Stimulated activated CD8-positive, alpha-beta memory T cell treated with anti-CD3 and anti-CD28 coated beads, Interleukin-12 subunit alpha, Interleukin-12 subunit beta, amount 100 ng/mL, for 1 hour (primary cell): ENCODE measurements at regions not wholly inside any gene's neighbourhood (a gene's known extent, or its start where the extent isn't known, plus 50 kb on each side); places are given as distances from the start of the nearest gene placed in this dataset.

Source experiments
- DNase-seq: peaks from one replicate; pipeline ENCODE4 v3.0.0-alpha.2; 2020; ENCODE audit warnings: low read depth

DNA sequence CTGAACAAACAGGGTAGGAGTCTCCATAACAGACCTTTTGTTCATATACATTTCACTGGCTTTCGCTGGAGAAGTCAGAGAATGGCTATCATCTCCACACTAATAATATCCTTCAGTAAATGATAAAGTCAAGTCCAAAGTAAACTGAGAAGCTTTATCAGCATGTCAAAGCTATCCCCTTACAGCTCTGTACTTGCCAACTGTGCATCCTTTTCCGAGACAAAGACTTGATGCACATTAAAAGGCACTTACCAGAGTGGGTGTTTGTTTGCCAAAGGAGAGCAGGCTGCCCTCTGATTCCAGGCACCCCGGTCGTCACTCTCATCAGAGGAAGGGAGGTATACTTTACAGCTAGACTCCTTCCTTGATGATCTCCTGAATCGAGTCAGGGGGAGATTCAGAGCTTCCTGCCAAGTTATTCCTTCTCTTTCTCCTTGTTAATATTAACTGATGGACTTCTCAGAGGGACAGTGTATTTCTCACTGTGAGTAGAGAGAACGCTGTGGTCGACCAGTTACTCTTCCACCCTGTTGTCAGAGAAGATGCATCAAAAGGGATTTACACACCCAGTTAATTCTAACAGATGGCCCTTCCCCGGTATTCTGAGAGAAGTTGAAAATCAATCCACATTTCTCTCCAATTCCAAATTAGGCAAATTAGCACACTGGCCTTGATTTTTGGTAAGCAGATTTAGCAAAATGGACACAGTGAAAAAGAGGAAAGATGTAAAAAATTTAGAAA is 504.7 kb upstream of the NR2F2 start:
- no peak for DNase-seq

GRCh38 chr15:95826412-95827195 is 503.9 kb upstream of the NR2F2 start:
- DNase-seq, result no peak

GRCh38 chr15:95829062-95829461 is 501.4 kb upstream of the NR2F2 start:
- DNase-seq, result no peak

GRCh38 chr15:95830281-95830680 is 500.2 kb upstream of the NR2F2 start:
- no peak for DNase-seq

GRCh38 chr15:95832668-95833067 is 497.8 kb upstream of the NR2F2 start:
- DNase-seq, result no peak

GRCh38 chr15:95834028-95834804 is 496.3 kb upstream of the NR2F2 start:
- no peak for DNase-seq

DNA sequence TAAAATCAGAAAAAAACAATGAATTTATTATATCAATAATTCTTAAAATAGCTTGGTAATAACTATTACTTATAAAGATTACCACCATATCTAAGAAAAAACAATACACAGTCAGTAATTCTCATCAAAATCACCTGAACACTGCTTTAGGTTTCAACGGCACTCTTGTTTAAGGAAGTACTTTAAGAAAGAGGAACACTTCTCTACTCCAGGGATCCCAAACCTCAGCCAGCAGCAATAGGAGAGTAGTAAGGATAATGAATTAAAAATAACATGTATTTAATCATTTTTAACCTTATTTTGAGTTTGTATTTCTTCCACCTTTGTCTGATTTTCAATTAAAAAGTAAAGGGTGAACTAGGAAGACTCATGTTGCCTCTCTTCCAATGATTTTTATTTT is 494.0 kb upstream of the NR2F2 start:
- no peak for DNase-seq

GRCh38 chr15:95837341-95838004 is 493.0 kb upstream of the NR2F2 start:
- no peak for DNase-seq

GRCh38 chr15:95839367-95839782 is 491.1 kb upstream of the NR2F2 start:
- no peak for DNase-seq

GRCh38 chr15:95840004-95840403 is 490.5 kb upstream of the NR2F2 start:
- no peak for DNase-seq

DNA sequence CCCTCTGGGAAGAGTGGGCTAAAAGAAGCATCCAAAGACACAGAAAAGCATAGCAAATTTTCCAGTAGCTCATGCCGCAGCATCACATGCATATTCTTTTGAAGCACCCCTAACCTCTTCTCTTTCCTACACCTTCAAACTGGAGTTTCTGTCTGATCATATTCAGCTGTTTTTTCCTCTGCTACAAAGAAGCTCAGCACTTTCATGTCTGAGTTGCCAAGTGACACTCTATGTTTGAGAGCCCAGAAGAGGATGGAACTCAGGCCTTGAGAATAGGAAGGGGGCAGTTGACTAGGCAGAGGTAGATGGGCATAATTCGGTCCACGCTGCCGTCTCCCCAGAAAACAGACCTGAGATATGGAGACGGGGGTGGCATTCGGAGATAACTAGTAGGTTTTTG is 489.6 kb upstream of the NR2F2 start:
- DNase-seq, result no peak

DNA sequence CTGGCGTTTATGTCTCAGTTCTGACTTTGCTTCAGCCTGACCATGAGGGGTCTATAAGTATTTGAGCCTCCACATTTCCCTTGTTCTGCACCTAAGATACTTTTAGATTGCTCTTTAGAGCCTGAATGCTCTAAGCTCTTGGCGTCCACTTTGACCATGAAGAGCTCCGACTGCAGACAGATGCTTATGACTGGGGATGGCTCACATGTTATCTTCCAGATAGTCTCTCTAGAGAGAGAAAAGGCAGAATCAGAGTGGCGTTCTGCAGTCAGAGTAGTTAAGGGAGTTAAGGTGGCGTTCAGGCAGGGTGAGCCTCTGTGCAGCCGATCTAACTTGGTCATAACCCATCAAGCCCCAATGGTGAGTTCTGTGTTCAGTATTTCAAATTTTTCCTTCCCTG is 487.9 kb upstream of the NR2F2 start:
- no peak for DNase-seq

GRCh38 chr15:95843241-95843910 is 487.1 kb upstream of the NR2F2 start:
- no peak for DNase-seq

GRCh38 chr15:95845862-95846515 is 484.5 kb upstream of the NR2F2 start:
- DNase-seq, result no peak

- no peak for DNase-seq
Measured at GRCh38 chr15:95848126-95848525, 482.4 kb upstream of the NR2F2 start.

DNA sequence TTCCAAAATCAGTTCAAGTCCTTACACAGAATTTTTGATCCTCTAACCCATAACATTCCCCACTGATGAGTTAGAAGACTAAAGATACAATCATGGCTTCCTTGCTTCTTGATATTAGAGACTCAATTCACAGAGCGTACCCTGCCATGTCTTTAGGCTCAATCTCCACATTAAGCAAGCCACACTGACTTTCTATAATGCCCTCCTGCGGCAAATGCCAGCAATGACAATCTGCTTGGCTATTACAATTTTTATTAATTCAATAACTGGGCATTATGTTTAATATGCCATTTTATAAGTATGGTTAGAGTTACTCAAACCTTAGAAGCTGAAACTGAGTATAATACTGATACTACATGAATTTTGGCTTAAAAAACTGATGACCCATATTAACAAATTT is 479.7 kb upstream of the NR2F2 start:
- DNase-seq, result no peak

DNA sequence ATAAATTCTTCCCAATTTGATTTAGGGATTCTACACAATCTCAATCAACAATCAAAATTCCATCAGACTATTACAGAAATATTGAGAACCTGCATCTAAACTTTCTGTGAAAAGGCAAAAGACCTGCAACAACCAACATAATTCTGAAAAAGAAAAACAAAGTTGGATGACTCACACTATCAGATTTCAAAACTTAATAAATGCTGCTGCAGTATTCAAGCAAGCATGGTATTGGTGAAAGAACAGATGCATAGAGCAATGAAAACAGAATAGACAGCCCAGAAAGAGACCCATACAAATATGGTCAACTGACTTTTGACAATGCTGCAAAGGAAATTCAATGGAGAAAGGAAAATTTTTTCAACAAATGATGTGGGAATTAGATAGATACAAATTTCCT is 477.1 kb upstream of the NR2F2 start:
- DNase-seq, result no peak

DNA sequence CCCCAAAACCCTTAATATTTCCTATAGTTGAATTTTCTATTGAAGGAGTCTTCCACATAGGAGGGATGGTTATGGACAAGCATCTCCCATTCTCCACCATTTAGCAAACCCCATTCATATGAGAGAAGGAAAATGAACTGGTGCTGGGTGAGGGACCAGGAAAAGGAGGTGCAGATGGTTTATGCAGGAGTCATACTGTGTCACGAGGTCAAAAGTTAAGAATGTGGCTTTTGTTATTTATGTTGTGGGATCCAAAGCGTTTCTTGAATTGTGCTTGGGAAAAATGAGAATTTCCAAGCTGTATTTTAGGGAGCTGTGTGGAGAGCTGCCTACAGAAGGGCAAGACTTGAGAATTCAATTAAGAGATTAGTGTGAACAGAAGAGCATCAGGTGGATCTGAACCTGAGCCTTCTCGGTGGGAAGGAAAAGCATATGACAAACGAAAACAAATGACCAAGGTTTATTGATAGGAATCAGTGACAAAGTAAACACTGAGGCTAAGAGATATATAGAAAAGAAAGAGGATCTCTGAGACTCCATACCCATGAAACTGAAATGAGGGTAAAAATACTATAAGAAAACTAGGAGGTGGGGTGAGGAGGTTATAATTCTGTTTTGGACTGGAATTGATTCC is 473.3 kb upstream of the NR2F2 start:
- no peak for DNase-seq

- DNase-seq, result no peak
Measured at GRCh38 chr15:95857758-95858157, 472.7 kb upstream of the NR2F2 start.

GRCh38 chr15:95860406-95860805 is 470.1 kb upstream of the NR2F2 start:
- no peak for DNase-seq

DNA sequence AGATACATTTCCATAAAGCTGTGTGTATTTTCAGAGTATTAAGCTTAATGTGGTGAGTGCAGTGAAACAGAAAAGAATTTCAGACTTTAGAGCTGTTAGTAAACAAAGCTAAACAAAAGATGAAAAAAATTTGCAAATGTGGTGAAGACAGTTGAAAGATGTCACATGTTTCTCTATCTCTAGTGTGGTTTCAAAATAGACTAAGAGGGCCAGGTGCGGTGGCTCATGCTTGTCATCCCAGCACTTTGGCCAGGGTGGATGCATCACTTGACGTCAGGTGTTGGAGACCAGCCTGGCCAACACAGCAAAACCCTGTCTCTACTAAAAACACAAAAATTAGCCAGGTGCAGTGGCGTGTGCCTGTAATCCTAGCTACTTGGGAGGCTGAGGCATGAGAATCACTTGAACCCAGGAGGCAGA is 466.0 kb upstream of the NR2F2 start:
- no peak for DNase-seq
